ENCODE measurements at regions not wholly inside any gene's neighbourhood (a gene's known extent, or its start where the extent isn't known, plus 50 kb on each side); places are given as distances from the start of the nearest gene placed in this dataset.

GRCh38 chr3:18238332-18238731 is 186.8 kb downstream of the SATB1 start:
- DNase-seq: no peak
- 74 to 81% methylated on average over 2 of the region's 2 CpGs for WGBS, 2 donors
- no peaks in the 10 kb centered on the region for H3K4me1 ChIP-seq
- no peak overlapping the region for H3K27ac ChIP-seq
- no peaks in the 10 kb centered on the region for H3K9me3 ChIP-seq
- no peak overlapping the region for H3K4me3 ChIP-seq
- ATAC-seq (ENCODE audit: low FRiP score in 2 of 2): no peak
- H3K36me3 ChIP-seq: no peaks in the 10 kb centered on the region
- no peak for TF ChIP-seq POLR2A (IDR thresholded peaks at IDR 0.05)
- TF ChIP-seq EP300 (IDR thresholded peaks at IDR 0.05): no peak
- TF ChIP-seq, protein P1, sequence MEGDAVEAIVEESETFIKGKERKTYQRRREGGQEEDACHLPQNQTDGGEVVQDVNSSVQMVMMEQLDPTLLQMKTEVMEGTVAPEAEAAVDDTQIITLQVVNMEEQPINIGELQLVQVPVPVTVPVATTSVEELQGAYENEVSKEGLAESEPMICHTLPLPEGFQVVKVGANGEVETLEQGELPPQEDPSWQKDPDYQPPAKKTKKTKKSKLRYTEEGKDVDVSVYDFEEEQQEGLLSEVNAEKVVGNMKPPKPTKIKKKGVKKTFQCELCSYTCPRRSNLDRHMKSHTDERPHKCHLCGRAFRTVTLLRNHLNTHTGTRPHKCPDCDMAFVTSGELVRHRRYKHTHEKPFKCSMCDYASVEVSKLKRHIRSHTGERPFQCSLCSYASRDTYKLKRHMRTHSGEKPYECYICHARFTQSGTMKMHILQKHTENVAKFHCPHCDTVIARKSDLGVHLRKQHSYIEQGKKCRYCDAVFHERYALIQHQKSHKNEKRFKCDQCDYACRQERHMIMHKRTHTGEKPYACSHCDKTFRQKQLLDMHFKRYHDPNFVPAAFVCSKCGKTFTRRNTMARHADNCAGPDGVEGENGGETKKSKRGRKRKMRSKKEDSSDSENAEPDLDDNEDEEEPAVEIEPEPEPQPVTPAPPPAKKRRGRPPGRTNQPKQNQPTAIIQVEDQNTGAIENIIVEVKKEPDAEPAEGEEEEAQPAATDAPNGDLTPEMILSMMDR (IDR thresholded peaks at IDR 0.05): no peak
- TF ChIP-seq POLR2AphosphoS5 (IDR thresholded peaks at IDR 0.05): no peak
- no peaks in the 10 kb centered on the region for H3K27me3 ChIP-seq

- no peak for ATAC-seq (ENCODE audit: low FRiP score in 2 of 2)
- no peak overlapping the region for H3K27ac ChIP-seq
- no peaks in the 10 kb centered on the region for H3K36me3 ChIP-seq
- H3K9me3 ChIP-seq: no peaks in the 10 kb centered on the region
- TF ChIP-seq, protein P1 (IDR thresholded peaks at IDR 0.05): no peak
- TF ChIP-seq POLR2A (IDR thresholded peaks at IDR 0.05) (no peak), EP300 (IDR thresholded peaks at IDR 0.05) (no peak), POLR2AphosphoS5 (IDR thresholded peaks at IDR 0.05) (no peak)
- H3K4me3 ChIP-seq: no peak overlapping the region
- no peak for DNase-seq
- 66 to 75% methylated on average over 5 of the region's 5 CpGs for WGBS, 2 donors
- H3K27me3 ChIP-seq: no peaks in the 10 kb centered on the region
- H3K4me1 ChIP-seq: no peaks in the 10 kb centered on the region
These were observed 187.7 kb downstream of the SATB1 start for GRCh38 chr3:18237251-18238005.

GRCh38 chr3:18236726-18237125 is 188.4 kb downstream of the SATB1 start:
- 90 to 98% methylated on average over 2 of the region's 2 CpGs for WGBS, 2 donors
- Histone ChIP-seq H3K27ac (no peak overlapping the region), H3K36me3 (no peaks in the 10 kb centered on the region), H3K9me3 (no peaks in the 10 kb centered on the region), H3K27me3 (no peaks in the 10 kb centered on the region), H3K4me3 (no peak overlapping the region), H3K4me1 (no peaks in the 10 kb centered on the region)
- DNase-seq (no peak), ATAC-seq (ENCODE audit: low FRiP score in 2 of 2) (no peak)
- no peak for TF ChIP-seq POLR2A (IDR thresholded peaks at IDR 0.05)
- no peak for TF ChIP-seq POLR2AphosphoS5 (IDR thresholded peaks at IDR 0.05)
- TF ChIP-seq, protein P1 (IDR thresholded peaks at IDR 0.05): no peak
- TF ChIP-seq EP300 (IDR thresholded peaks at IDR 0.05): no peak

GRCh38 chr3:18234717-18235335 is 190.3 kb downstream of the SATB1 start:
- no peaks in the 10 kb centered on the region for H3K36me3 ChIP-seq
- H3K9me3 ChIP-seq: no peaks in the 10 kb centered on the region
- H3K27me3 ChIP-seq: no peaks in the 10 kb centered on the region
- TF ChIP-seq POLR2AphosphoS5 (IDR thresholded peaks at IDR 0.05) (no peak), POLR2A (IDR thresholded peaks at IDR 0.05) (no peak)
- TF ChIP-seq, protein P1 (IDR thresholded peaks at IDR 0.05): no peak
- ATAC-seq (ENCODE audit: low FRiP score in 2 of 2) (no peak), DNase-seq (no peak)
- no peaks in the 10 kb centered on the region for H3K4me1 ChIP-seq
- no peak overlapping the region for H3K4me3 ChIP-seq
- 76 to 77% methylated on average over 4 of the region's 4 CpGs for WGBS, 2 donors
- H3K27ac ChIP-seq: no peak overlapping the region
